Left ventricle myocardium superior (tissue), 1 donor: ENCODE measurements at regions not wholly inside any gene's neighbourhood (a gene's known extent, or its start where the extent isn't known, plus 50 kb on each side); places are given as distances from the start of the nearest gene placed in this dataset.
"Not testable (repeated sequence)": the region's sequence is repeated elsewhere in the genome, so short reads cannot be mapped to it uniquely, and the experiment has no call there.

Source experiments
- ATAC-seq: fragments of 200-7000 bp; cut with Tn5 transposase; one replicate; pipeline ENCODE4 v1.9.1; 2020; ENCODE audit warnings: mild to moderate bottlenecking, moderate library complexity
- DNase-seq: peaks from one replicate; pipeline ENCODE4 v3.0.0-alpha.2; 2020
- intact Hi-C: fragments of 100-400 bp; cut with micrococcal nuclease; formaldehyde crosslinking; loops from one replicate; pipeline ENCODE4 v1.11.0; 2022
- donor health status: DM: no; HTN: yes; CAD: no; lungs with severe emphysema.

GRCh38 chr2:149766339-149766738, 178.8 kb upstream of the MMADHC start:
- DNase-seq (no peak), ATAC-seq (peak; percentile 43)
- intact Hi-C loops: no loop called here

- ATAC-seq (no peak), DNase-seq (no peak)
- intact Hi-C loops: no loop called here
Observed at GRCh38 chr2:149765636-149766035, 178.1 kb upstream of the MMADHC start.

GRCh38 chr2:149765003-149765402, 177.4 kb upstream of the MMADHC start:
- DNase-seq (no peak), ATAC-seq (no peak)
- intact Hi-C loops: no loop called here

GRCh38 chr2:149763358-149763757, 175.8 kb upstream of the MMADHC start:
- ATAC-seq (no peak), DNase-seq (no peak)
- intact Hi-C loops: no loop called here

- no peak for DNase-seq
- ATAC-seq: no peak
- intact Hi-C loops: no loop called here
Observed at GRCh38 chr2:149761611-149762010, 174.0 kb upstream of the MMADHC start.

GRCh38 chr2:149759382-149759781, 171.8 kb upstream of the MMADHC start:
- intact Hi-C loops, ATAC-seq, DNase-seq: not testable (repeated sequence)

GRCh38 chr2:149754722-149755121, 167.1 kb upstream of the MMADHC start:
- intact Hi-C loops, ATAC-seq, DNase-seq: not testable (repeated sequence)

GRCh38 chr2:149747456-149747855, 159.9 kb upstream of the MMADHC start:
- intact Hi-C loops: no loop called here

GRCh38 chr2:149745396-149746230, 158.0 kb upstream of the MMADHC start:
- intact Hi-C loops: no loop called here
- DNase-seq (no peak), ATAC-seq (no peak)

More at GRCh38 chr2:149747456-149747855, 159.9 kb upstream of the MMADHC start:
- no peak for DNase-seq
- no peak for ATAC-seq

GRCh38 chr2:149744865-149745264, 157.3 kb upstream of the MMADHC start:
- ATAC-seq: no peak
- DNase-seq: no peak
- intact Hi-C loops: no loop called here

- no peak for ATAC-seq
- no peak for DNase-seq
- intact Hi-C loops: no loop called here
Observed at GRCh38 chr2:149743842-149744448, 156.4 kb upstream of the MMADHC start.

- intact Hi-C loops: no loop called here
- ATAC-seq: no peak
Observed at GRCh38 chr2:149741646-149742045, 154.1 kb upstream of the MMADHC start.

GRCh38 chr2:149740490-149740889, 152.9 kb upstream of the MMADHC start:
- ATAC-seq (no peak), DNase-seq (no peak)
- intact Hi-C loops: no loop called here

More at GRCh38 chr2:149741646-149742045, 154.1 kb upstream of the MMADHC start:
- DNase-seq: no peak

GRCh38 chr2:149739883-149740265, 152.3 kb upstream of the MMADHC start:
- DNase-seq (no peak), ATAC-seq (no peak)
- intact Hi-C loops: no loop called here

GRCh38 chr2:149739171-149739882, 151.8 kb upstream of the MMADHC start:
- intact Hi-C loops: no loop called here
- DNase-seq: no peak
- no peak for ATAC-seq

- ATAC-seq: no peak
- intact Hi-C loops: no loop called here
- DNase-seq: no peak
Observed at GRCh38 chr2:149738767-149739166, 151.2 kb upstream of the MMADHC start.

GRCh38 chr2:149737896-149738295, 150.3 kb upstream of the MMADHC start:
- ATAC-seq: no peak
- intact Hi-C loops: no loop called here

GRCh38 chr2:149735237-149735958, 147.8 kb upstream of the MMADHC start:
- ATAC-seq (no peak), DNase-seq (no peak)
- intact Hi-C loops: no loop called here

More at GRCh38 chr2:149737896-149738295, 150.3 kb upstream of the MMADHC start:
- DNase-seq: no peak

GRCh38 chr2:149733936-149734685, 146.5 kb upstream of the MMADHC start:
- DNase-seq (no peak), ATAC-seq (no peak)
- intact Hi-C loops: no loop called here
